Liver (tissue), 7 donors: ENCODE measurements at regions not wholly inside any gene's neighbourhood (a gene's known extent, or its start where the extent isn't known, plus 50 kb on each side); places are given as distances from the start of the nearest gene placed in this dataset.

Experiments used
- DNase-seq: peaks from one replicate; pipeline ENCODE4 v3.0.0-alpha.2; 2017; ENCODE audit warnings: low spot score
- H3K27ac ChIP-seq, 2 donors: one replicate each; pipeline ENCODE4 v1.7.0; 2013; ENCODE audit warnings: inconsistent platforms in 2 of 2, low read length in 2 of 2, control low read depth in 1 of 2, low read depth in 1 of 2, mild to moderate bottlenecking in 1 of 2
- H3K27me3 ChIP-seq, 4 donors: one replicate each; pipeline versions ENCODE4 v1.6.1 to v1.7.0; 2013; ENCODE audit warnings: low read length in 3 of 4, inconsistent platforms in 1 of 4, mild to moderate bottlenecking in 1 of 4, moderate library complexity in 1 of 4; ENCODE audit not compliant: control insufficient read depth in 4 of 4, insufficient read depth in 4 of 4
- H3K36me3 ChIP-seq, 4 donors: one replicate each; pipeline versions ENCODE4 v1.6.1 to v1.7.0; 2013; ENCODE audit warnings: low read length in 3 of 4, mild to moderate bottlenecking in 3 of 4, low read depth in 1 of 4, moderate library complexity in 1 of 4; ENCODE audit not compliant: control insufficient read depth in 4 of 4, insufficient read depth in 3 of 4
- H3K4me1 ChIP-seq, 4 donors: one replicate each; pipeline versions ENCODE4 v1.6.1 to v1.7.0; 2013; ENCODE audit warnings: low read length in 3 of 4, mild to moderate bottlenecking in 3 of 4, moderate library complexity in 1 of 4; ENCODE audit not compliant: control insufficient read depth in 4 of 4, insufficient read depth in 4 of 4
- H3K4me3 ChIP-seq, 3 donors: one replicate each; pipeline versions ENCODE4 v1.6.1 to v1.7.0; 2013; ENCODE audit warnings: low read length in 3 of 3, control low read depth in 1 of 3, low read depth in 1 of 3, mild to moderate bottlenecking in 1 of 3
- H3K9ac ChIP-seq, 2 donors: one replicate each; pipeline ENCODE4 v1.7.0; 2013; ENCODE audit warnings: low read length in 2 of 2, mild to moderate bottlenecking in 2 of 2, moderate library complexity in 2 of 2, control low read depth in 1 of 2, low read depth in 1 of 2
- H3K9me3 ChIP-seq, 4 donors: one replicate each; pipeline versions ENCODE4 v1.6.1 to v1.7.0; 2013; ENCODE audit warnings: low read length in 3 of 4; ENCODE audit not compliant: control insufficient read depth in 4 of 4
- EGR1 ChIP-seq, 2 donors: IDR thresholded peaks; 2 replicates each; pipeline ENCODE4 v1.6.1; 2016 to 2018; ENCODE audit warnings: antibody characterized with exemption in 2 of 2, low read depth in 2 of 2
- FOXA1 ChIP-seq: IDR thresholded peaks from 2 replicates; pipeline ENCODE4 v1.6.1; 2016; ENCODE audit warnings: antibody characterized with exemption
- FOXA2 ChIP-seq: IDR thresholded peaks from 2 replicates; pipeline ENCODE4 v1.6.1; 2016; ENCODE audit warnings: antibody characterized with exemption
- GABPA ChIP-seq, 2 donors: IDR thresholded peaks in 1 of 2; conservative IDR thresholded peaks in 1 of 2; 2 replicates each; pipeline ENCODE4 v1.6.1; 2016; ENCODE audit warnings: antibody characterized with exemption in 2 of 2, mild to moderate bottlenecking in 1 of 2, moderate library complexity in 1 of 2
- HNF4G ChIP-seq: IDR thresholded peaks from 2 replicates; pipeline ENCODE4 v1.6.1; 2016; ENCODE audit warnings: antibody characterized with exemption
- JUND ChIP-seq, 2 donors: IDR thresholded peaks; 2 replicates each; pipeline ENCODE4 v1.6.1; 2016; ENCODE audit warnings: antibody characterized with exemption in 2 of 2
- NR2F2 ChIP-seq: IDR thresholded peaks from 2 replicates; pipeline ENCODE4 v1.6.1; 2016; ENCODE audit warnings: antibody characterized with exemption
- RAD21 ChIP-seq, 2 donors: IDR thresholded peaks; 2 replicates each; pipeline ENCODE4 v1.6.1; 2016; ENCODE audit warnings: antibody characterized with exemption in 2 of 2, mild to moderate bottlenecking in 2 of 2
- RXRA ChIP-seq, 2 donors: IDR thresholded peaks; 2 replicates each; pipeline ENCODE4 v1.6.1; 2017 to 2018; ENCODE audit warnings: antibody characterized with exemption in 2 of 2, mild to moderate bottlenecking in 1 of 2
- SP1 ChIP-seq: IDR thresholded peaks from 2 replicates; pipeline ENCODE4 v1.6.1; 2018; ENCODE audit warnings: antibody characterized with exemption, mild to moderate bottlenecking
- TAF1 ChIP-seq: conservative IDR thresholded peaks from 2 replicates; pipeline ENCODE4 v1.6.1; 2016; ENCODE audit warnings: antibody characterized with exemption, mild to moderate bottlenecking
- YY1 ChIP-seq: IDR thresholded peaks from 2 replicates; pipeline ENCODE4 v1.6.1; 2016; ENCODE audit warnings: antibody characterized with exemption, mild to moderate bottlenecking
- WGBS: extraction: QIAGEN DNeasy Blood & Tissue Kit; methylation state at CpG from one replicate; pipeline ENCODE4 v1.1.7; 2013; 5-methylcytosine and 5-hydroxymethylcytosine counted together
- TF ChIP-seq, protein P1 (sequence below): IDR thresholded peaks from 2 replicates; pipeline ENCODE4 v1.6.1; 2016; ENCODE audit warnings: antibody characterized with exemption
- TF ChIP-seq, protein P2 (sequence below): IDR thresholded peaks from 2 replicates; pipeline ENCODE4 v1.6.1; 2016; ENCODE audit warnings: antibody characterized with exemption
- TF ChIP-seq, protein P3 (sequence below): IDR thresholded peaks from 2 replicates; pipeline ENCODE4 v1.6.1; 2016; ENCODE audit warnings: antibody characterized with exemption
- donor health status: healthy.
- donor health status: healthy.
- donor health status: healthy.
- donor health status: healthy.

DNA sequence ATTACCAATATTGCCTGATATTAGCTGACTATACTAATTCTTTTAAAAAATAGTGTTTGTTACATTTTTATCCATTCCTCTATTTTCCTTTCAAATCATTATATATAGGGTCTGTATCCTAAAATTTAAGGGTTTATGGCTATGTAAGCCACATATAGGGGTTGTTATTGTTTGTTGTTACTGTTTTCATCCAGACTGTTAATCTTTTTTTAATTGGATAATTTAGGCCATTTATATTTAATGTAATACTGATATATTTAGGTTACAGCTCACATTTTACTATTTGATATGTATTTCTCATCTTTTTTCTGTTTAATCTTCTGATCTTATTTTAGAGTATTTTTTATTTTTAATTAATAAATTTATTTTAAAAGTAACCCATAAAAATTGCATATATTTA, 487.1 kb upstream of the SGCG start (continued):
- no peak for TF ChIP-seq SP1
- TF ChIP-seq, protein P1, sequence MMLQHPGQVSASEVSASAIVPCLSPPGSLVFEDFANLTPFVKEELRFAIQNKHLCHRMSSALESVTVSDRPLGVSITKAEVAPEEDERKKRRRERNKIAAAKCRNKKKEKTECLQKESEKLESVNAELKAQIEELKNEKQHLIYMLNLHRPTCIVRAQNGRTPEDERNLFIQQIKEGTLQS: no peak
- TF ChIP-seq GABPA (IDR thresholded peaks at IDR 0.05 in 1 of 2, conservative IDR thresholded peaks at IDR 0.05 in 1 of 2): no peak
- TF ChIP-seq YY1: no peak

DNA sequence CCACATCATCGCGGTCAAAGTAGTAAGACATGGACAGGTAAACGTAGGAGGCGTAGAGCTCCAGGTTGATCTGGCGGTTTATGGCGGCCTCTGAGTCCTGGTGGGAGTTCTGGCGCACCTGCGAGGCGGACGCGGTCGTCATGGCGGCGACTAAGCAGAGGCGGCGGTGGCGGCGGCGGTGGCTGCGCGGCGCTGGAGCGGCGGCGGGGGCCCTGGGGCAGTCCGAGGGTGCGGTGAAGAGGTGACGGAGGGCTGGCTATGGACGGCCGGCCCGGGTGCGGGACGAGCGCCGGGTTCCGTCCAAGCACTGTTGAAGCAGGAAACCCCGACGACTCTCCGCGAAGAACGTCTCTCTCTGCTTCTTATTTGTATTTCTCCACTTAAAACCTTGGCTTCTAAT, 484.3 kb upstream of the SGCG start:
- Histone ChIP-seq H3K4me3 (no peak overlapping the region), H3K4me1 (no peaks in the 10 kb centered on the region), H3K27me3 (no peaks in the 10 kb centered on the region), H3K9ac (no peak overlapping the region), H3K27ac (no peak overlapping the region), H3K36me3 (no peaks in the 10 kb centered on the region), H3K9me3 (peaks cover 0 to 7% (median 0%) of the 10 kb centered on the region in 4 donors)
- TF ChIP-seq, protein P2, sequence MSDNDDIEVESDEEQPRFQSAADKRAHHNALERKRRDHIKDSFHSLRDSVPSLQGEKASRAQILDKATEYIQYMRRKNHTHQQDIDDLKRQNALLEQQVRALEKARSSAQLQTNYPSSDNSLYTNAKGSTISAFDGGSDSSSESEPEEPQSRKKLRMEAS: no peak
- TF ChIP-seq RXRA (IDR thresholded peaks at IDR 0.05) (no peak), FOXA2 (no peak), HNF4G (no peak)
- TF ChIP-seq, protein P1: no peak
- DNase-seq: no peak
- WGBS: 59% methylated on average over 41 of the region's 41 CpGs

DNA sequence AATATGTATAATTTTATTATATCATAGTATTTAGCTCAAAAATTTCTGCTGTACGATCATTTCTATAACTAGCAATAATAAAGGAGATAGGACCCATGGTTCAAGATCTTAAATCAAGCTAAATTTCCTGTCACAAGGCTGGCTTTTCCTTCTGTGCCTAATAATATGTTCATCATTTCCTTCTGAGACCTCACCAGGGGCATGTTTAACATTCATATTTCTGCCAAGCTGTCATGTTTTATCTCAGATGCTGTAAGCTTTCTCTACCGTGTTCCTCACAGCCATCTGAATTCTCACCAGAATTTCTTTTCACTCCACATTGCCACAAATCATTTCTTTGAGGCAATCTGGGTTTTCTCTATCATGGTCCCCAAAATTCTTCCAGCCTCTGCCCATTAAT, 482.3 kb upstream of the SGCG start:
- 66% methylated on average over 2 of the region's 2 CpGs for WGBS

DNA sequence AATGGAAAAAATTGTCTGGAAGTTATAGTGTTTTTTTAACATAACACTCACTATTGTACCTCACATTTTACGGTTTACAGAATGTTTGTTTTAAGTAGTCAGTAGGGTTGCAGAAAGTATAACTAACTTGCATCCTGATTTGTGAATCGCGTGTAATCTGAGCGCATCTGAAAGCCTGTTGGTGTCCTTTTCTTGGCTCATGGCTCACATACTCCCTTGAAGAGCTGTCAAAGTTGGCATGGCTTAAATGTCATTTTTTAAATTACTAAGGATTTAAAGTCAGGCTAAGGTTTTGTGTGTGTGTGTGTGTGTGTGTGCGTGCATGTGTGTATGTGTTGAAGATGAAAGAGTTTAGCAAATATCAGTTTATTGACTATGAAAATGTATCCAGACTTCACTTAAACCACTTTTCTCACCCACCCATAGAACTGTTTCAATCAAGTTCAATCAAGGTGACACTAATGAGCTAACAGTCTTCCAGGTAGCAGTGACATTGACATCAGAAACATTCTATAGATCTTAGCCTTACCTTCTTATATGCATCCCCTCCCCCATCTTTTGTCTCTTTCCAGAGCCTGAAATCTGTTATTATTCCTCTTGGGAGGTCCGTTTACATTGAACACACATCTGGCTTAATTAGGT, 480.4 kb upstream of the SGCG start:
- Histone ChIP-seq H3K4me1 (no peaks in the 10 kb centered on the region), H3K27me3 (no peaks in the 10 kb centered on the region), H3K27ac (no peak overlapping the region), H3K9ac (no peak overlapping the region), H3K36me3 (no peaks in the 10 kb centered on the region), H3K9me3 (peaks cover 0 to 5% (median 1%) of the 10 kb centered on the region in 4 donors), H3K4me3 (no peak overlapping the region)
- WGBS: 83% methylated on average over 6 of the region's 6 CpGs
- DNase-seq: no peak
- TF ChIP-seq NR2F2 (no peak), FOXA2 (no peak), EGR1 (IDR thresholded peaks at IDR 0.05; ENCODE audit: low read depth in 2 of 2) (no peak), YY1 (no peak), SP1 (no peak), RAD21 (IDR thresholded peaks at IDR 0.05) (no peak), JUND (IDR thresholded peaks at IDR 0.05) (no peak)
- TF ChIP-seq, protein P1: no peak
- TF ChIP-seq, protein P3, sequence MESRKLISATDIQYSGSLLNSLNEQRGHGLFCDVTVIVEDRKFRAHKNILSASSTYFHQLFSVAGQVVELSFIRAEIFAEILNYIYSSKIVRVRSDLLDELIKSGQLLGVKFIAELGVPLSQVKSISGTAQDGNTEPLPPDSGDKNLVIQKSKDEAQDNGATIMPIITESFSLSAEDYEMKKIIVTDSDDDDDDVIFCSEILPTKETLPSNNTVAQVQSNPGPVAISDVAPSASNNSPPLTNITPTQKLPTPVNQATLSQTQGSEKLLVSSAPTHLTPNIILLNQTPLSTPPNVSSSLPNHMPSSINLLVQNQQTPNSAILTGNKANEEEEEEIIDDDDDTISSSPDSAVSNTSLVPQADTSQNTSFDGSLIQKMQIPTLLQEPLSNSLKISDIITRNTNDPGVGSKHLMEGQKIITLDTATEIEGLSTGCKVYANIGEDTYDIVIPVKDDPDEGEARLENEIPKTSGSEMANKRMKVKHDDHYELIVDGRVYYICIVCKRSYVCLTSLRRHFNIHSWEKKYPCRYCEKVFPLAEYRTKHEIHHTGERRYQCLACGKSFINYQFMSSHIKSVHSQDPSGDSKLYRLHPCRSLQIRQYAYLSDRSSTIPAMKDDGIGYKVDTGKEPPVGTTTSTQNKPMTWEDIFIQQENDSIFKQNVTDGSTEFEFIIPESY: no peak

More for the DNA sequence above, 482.3 kb upstream of the SGCG start:
- Histone ChIP-seq H3K36me3 (no peaks in the 10 kb centered on the region), H3K27ac (no peak overlapping the region), H3K4me1 (no peaks in the 10 kb centered on the region), H3K9me3 (peaks cover 0 to 5% (median 1%) of the 10 kb centered on the region in 4 donors), H3K27me3 (no peaks in the 10 kb centered on the region), H3K4me3 (no peak overlapping the region), H3K9ac (no peak overlapping the region)
- TF ChIP-seq TAF1 (no peak), NR2F2 (no peak), FOXA1 (no peak), EGR1 (IDR thresholded peaks at IDR 0.05; ENCODE audit: low read depth in 2 of 2) (no peak)
- TF ChIP-seq, protein P2: no peak
- TF ChIP-seq, protein P3: no peak
- no peak for DNase-seq
